T-helper 1 cell (primary cell): ENCODE measurements at regions not wholly inside any gene's neighbourhood (a gene's known extent, or its start where the extent isn't known, plus 50 kb on each side); places are given as distances from the start of the nearest gene placed in this dataset.

ENCODE experiments used
- DNase-seq, 5 donors: peaks; one replicate each; pipeline ENCODE4 v3.0.0-alpha.2; 2012 to 2020

DNA sequence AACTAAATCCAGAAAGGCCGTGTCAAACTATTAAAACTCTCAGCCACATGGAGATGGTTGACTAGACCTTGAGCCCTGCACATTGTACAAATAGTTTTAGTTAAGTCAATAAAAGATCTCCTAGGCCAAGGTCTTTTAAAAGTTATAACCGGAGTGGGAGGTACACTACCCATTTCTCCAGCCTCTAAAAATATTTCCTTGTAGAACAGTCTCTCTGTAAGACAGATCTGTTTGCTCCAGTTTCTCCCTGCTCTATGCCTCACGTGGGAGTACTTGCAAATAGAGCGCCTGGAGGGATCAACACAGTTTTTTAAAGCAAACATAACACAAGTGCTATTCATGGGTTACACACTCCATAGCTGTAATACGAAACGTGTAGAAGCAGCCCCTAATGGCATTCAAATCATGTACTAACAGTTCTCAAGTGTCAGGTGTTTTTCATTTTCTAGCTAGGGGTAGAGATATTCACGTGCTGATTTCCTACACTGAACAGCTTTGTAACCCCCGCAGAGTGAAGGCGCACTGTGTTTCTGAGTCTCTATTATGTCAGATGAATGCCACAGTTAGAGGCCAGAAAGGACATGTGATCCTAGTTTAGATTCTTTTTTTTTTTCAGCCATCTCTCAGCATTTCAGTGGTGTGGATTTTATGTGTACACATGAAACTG, 703.4 kb upstream of the GRAMD2B start:
- no peak for DNase-seq

- no peak for DNase-seq
These were observed 702.9 kb upstream of the GRAMD2B start for GRCh38 chr5:125720348-125720685.

- no peak for DNase-seq
These were observed 702.5 kb upstream of the GRAMD2B start for GRCh38 chr5:125720721-125721120.

- no peak for DNase-seq
These were observed 700.7 kb upstream of the GRAMD2B start for GRCh38 chr5:125722550-125722949.

DNA sequence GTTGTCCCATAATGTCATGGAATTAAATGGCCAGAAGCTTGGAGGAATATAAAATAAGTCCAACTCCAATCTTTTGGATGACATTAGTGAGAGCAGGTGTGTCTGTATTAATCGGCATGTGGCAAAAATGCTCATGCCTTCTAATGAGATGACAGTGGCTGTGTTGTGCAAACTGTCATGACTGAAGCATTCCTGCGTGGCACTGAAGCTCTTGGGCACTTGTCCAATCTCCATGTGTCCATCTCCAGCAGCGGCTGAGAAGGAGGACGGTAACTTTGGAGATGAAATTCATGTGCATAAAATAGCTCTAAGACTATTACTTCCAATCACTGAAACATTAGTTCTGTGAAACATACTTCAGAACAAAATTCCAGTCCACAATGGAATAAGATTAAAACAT, 697.5 kb upstream of the GRAMD2B start:
- no peak for DNase-seq

DNA sequence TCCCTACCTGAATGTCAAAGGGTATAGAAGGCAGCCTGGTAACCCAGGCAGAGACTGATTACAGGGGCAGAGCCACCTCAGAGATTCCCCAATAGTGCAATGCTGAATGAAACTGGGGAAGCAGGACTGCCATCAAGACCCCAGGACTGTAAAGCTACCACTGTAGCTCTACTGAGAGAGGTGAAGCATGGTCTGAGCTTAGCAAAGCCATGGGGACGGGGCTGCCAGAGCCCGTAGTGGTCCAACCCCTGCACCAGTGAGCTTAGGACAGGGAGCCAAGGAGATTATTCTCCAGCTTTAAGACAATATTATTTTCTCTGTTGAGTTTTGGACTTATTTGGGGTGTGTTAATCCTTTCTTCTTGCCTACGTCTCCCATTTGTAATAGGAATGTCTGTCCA, 679.3 kb upstream of the GRAMD2B start:
- no peak for DNase-seq

DNA sequence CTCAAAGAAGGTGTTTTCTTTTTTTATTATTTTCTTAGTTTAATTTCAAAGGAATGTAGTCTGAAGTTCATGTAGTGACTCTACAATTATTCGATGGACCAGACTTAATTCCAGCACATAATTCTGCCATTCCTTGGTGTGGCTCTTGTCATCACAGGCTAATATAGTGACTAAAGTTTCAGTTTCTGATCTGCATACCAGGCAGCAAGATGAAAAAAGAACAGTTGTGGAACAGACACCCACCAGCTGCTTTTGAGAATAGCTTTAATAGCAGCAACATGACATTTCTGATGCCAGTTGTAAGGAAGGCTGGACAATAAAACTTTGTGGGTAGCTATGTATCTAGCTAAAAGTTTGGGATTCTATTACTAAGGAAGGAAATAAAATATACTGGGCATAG, 676.3 kb upstream of the GRAMD2B start:
- no peak for DNase-seq

- DNase-seq = no peak
These were observed 672.9 kb upstream of the GRAMD2B start for GRCh38 chr5:125750147-125750860.

DNA sequence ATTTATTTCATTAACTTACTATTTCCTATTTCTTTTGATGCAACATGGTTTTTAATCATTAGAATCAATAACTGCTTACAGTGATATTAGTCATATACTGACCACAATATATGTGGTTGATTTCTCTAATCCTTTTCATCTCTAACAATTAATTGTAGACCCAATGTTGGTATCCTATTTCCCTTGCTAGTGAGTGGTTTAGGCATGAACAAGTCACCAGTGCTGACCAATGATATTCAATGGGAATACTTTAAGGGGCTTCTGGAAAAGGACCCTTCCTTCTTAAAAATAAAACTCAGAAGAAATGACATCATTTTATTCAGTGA, 672.4 kb upstream of the GRAMD2B start:
- no peak for DNase-seq

DNA sequence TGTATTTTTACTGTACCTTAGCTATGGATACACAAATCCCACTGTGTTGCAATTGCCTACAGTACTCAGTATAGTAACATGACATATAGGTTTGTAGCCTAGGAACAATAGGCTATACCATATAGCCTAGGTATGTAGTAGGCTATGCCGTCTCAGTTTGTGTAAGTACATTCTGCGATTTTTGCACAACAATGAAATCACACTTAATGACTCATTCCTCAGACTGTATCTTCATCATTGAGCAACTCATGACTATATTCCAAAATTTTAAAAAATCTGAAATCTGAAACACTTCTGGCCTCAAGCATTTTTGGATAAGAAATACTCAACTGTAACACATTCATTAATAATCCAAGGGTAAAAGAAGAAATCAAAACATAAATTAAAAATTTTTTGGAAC, 666.8 kb upstream of the GRAMD2B start:
- DNase-seq = no peak

GRCh38 chr5:125766706-125767105, 656.5 kb upstream of the GRAMD2B start:
- DNase-seq = no peak

GRCh38 chr5:125775896-125776295, 647.3 kb upstream of the GRAMD2B start:
- DNase-seq = no peak

DNA sequence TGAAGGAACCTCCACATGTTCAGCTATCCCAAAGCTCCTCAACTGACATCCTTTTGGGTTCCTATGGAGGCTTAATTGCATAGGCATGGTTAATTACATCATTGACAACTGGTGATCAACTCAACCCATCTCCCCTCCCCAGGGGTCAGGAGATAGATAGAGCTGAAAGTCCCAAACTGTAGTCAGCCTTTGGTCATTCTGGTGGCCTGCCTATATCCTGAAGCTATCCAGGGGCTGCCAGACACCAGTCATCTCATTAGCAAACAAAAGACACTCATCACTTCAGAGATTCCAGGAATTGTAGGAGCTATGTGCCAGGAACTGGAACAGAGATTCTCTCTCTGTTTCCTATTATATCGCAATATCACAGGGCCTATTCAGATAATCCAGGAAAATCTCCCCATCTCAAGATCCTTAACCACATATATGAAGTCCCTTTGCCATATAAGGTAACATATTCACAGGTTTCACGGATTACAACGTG, 646.5 kb upstream of the GRAMD2B start:
- no peak for DNase-seq

GRCh38 chr5:125778791-125779190, 644.4 kb upstream of the GRAMD2B start:
- DNase-seq = no peak

- no peak for DNase-seq
These were observed 637.8 kb upstream of the GRAMD2B start for GRCh38 chr5:125785407-125785806.

DNA sequence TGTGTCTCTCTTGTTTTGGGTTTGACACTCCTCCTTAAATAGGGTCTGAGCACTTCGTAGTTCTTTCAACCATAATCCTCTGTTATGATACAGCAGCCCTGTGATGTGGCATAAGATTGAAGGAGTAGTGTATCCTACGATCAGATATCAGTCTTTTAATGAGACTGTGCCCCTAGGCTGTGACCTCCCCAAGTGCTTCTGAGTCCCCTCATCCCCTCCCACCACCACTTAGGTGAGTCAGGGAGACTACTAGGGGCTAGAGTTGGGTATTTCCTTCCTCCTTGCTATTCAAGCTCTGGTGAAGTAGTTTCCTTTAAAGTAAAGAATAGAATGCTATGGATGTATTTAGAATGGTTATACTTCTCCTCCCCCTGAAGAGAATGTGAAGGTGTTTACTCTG, 637.2 kb upstream of the GRAMD2B start:
- no peak for DNase-seq

GRCh38 chr5:125793470-125793869, 629.7 kb upstream of the GRAMD2B start:
- no peak for DNase-seq

GRCh38 chr5:125794922-125795321, 628.3 kb upstream of the GRAMD2B start:
- DNase-seq = no peak

DNA sequence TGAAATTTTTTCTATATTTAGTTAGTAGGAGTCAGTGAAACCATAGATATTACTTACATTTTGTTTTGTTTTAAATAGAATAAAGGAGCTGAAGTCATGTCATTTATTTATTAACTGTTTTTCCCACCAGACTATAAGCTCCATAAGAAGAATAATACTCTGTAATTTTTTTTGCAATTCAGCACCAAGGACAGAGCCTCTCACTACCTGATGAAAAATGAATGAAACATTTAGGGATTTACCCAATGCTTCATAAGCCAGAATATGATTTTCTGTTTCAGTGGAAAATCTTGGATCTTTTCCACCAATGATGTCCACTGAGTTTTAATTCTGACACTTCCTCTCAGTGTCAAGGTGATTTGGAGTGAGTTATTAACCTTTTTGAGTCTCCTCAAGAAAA, 624.9 kb upstream of the GRAMD2B start:
- DNase-seq = no peak

DNA sequence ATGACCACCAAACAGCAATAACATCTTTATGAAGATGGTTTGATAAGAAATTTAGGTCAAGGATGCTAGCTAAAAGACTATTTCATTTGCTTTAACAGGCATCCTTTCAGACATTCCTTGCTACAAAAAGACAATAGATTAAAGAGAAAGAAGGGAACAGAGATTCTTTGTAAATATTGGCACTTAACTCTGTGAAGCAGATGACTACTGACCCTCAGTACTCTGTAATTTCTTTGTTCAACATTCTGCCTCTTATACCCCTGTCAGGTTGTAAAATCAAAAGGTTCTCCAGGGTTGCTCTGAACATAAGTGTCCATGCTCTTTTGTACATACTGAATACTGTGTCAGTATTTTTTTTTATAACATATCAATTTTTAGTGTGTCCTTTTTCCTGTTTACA, 610.6 kb upstream of the GRAMD2B start:
- DNase-seq = no peak

DNA sequence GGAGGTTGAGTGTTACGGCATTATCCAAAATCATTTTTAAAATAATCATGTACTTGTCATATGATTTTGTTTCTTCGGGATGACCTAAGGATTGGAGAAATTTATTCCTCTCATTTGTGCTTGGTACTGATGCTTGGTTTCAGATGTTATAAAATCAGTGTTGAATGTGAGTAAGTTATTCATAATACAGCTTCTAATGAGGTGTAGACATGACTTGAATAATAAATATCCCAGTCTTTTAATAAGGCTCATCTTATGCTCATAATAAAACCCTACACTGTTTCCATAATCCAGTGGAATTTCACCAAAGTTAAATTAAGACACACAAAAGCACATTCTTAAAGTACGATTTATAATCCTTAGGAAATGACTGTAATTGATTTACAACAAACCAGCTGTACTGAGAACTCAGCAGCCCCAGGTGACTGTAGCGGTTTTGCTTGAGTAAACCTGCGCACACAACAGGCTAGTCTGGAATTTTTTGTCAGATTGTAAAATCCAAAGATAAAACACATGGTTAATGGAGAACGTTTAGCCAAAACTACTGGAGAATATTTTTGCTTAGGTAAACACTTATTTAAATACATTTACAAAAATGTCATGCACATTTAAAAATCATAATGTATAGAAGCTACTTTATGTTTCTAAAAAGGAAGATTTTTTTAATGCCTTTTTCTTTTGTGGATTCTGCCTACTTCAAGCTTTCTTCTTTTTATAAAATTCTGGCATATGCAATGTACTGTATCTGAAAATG, 609.8 kb upstream of the GRAMD2B start:
- DNase-seq = no peak

- DNase-seq = no peak
These were observed 609.1 kb upstream of the GRAMD2B start for GRCh38 chr5:125814119-125814518.

- DNase-seq = no peak
These were observed 599.6 kb upstream of the GRAMD2B start for GRCh38 chr5:125823572-125823971.

- DNase-seq = no peak
These were observed 597.0 kb upstream of the GRAMD2B start for GRCh38 chr5:125826214-125826613.
